ENCODE measurements at regions not wholly inside any gene's neighbourhood (a gene's known extent, or its start where the extent isn't known, plus 50 kb on each side); places are given as distances from the start of the nearest gene placed in this dataset.

DNA sequence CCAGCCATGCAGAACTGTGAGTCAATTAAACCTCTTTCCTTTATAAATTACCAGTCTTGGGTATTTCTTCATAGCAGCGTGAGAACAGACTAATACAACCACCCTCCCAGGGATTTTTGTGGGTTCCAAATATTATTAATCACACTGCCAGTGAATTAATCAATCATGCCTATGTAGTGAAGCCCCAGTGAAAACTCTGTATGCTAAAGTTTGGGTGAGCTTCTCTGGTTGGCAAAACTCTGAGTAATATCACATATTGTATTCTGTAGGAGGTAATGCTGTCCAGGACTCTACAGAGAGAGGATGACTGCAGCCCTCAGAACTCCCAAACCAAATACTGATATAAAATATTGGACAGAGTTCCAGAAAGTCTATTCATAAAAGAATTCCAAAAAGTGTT is 216.9 kb downstream of the RPAP3 start:
- TF ChIP-seq, protein P1, sequence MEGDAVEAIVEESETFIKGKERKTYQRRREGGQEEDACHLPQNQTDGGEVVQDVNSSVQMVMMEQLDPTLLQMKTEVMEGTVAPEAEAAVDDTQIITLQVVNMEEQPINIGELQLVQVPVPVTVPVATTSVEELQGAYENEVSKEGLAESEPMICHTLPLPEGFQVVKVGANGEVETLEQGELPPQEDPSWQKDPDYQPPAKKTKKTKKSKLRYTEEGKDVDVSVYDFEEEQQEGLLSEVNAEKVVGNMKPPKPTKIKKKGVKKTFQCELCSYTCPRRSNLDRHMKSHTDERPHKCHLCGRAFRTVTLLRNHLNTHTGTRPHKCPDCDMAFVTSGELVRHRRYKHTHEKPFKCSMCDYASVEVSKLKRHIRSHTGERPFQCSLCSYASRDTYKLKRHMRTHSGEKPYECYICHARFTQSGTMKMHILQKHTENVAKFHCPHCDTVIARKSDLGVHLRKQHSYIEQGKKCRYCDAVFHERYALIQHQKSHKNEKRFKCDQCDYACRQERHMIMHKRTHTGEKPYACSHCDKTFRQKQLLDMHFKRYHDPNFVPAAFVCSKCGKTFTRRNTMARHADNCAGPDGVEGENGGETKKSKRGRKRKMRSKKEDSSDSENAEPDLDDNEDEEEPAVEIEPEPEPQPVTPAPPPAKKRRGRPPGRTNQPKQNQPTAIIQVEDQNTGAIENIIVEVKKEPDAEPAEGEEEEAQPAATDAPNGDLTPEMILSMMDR (IDR thresholded peaks at IDR 0.05) = no peak
- TF ChIP-seq POLR2A (IDR thresholded peaks at IDR 0.05) = no peak
